ENCODE measurements at regions not wholly inside any gene's neighbourhood (a gene's known extent, or its start where the extent isn't known, plus 50 kb on each side); places are given as distances from the start of the nearest gene placed in this dataset.
"Not testable (repeated sequence)": the region's sequence is repeated elsewhere in the genome, so short reads cannot be mapped to it uniquely, and the experiment has no call there.

- TF ChIP-seq CTCF (IDR thresholded peaks at IDR 0.05; ENCODE audit: low read length); EZH2 (IDR thresholded peaks at IDR 0.05; ENCODE audit: borderline replicate concordance, low read length): not testable (repeated sequence)
These were observed 319.9 kb upstream of the EPHA4 start for GRCh38 chr2:221892006-221892405.
